ENCODE measurements at regions not wholly inside any gene's neighbourhood (a gene's known extent, or its start where the extent isn't known, plus 50 kb on each side); places are given as distances from the start of the nearest gene placed in this dataset.

DNA sequence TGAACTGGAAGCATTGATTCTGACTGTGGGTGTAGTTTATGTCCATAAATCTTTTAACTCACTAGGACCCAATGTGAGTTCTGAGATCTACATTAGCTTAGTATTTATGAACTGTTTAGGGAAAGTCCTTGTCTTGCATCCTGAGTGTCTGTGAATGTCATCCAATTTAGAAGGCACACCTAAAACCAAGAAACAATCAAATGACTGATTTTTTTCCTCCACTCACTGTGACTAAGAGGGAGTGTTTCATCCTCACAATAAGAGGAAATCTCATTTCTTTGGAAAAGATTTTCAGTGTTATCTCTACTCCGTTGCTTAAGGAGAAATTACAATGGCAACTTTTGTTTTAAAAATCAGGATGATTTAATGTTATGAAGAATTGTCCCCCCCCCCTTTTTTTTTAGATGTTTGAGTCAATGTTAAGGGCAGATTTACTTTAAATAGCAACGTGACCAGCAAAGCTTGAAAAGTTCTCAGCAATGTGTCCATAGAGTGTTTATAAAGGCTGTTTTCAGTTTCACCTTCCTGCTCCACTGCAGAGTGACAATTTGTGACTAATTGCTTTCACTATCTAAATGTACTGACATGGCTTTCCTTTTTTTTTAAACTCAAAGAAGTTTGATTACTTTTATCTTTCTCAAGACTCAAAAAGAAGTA lies 173.0 kb downstream of the SPCS3 start:
- Histone ChIP-seq H3K36me3 (ENCODE audit: control insufficient read depth, insufficient read depth, low read length) (no peaks in the 10 kb centered on the region), H3K9ac (ENCODE audit: extremely low read depth, low read length, poor library complexity, severe bottlenecking) (no peak overlapping the region), H3K27ac (ENCODE audit: low read depth, low read length) (no peak overlapping the region), H3K27me3 (ENCODE audit: control insufficient read depth, insufficient read depth, low read length, poor library complexity, severe bottlenecking) (no peaks in the 10 kb centered on the region), H3K9me3 (ENCODE audit: control insufficient read depth, low read length) (no peaks in the 10 kb centered on the region), H3K4me1 (ENCODE audit: control insufficient read depth, insufficient read depth, low read length) (no peaks in the 10 kb centered on the region), H3K4me3 (ENCODE audit: low read length) (no peak overlapping the region)
- no peak for DNase-seq
- TF ChIP-seq, protein P1, sequence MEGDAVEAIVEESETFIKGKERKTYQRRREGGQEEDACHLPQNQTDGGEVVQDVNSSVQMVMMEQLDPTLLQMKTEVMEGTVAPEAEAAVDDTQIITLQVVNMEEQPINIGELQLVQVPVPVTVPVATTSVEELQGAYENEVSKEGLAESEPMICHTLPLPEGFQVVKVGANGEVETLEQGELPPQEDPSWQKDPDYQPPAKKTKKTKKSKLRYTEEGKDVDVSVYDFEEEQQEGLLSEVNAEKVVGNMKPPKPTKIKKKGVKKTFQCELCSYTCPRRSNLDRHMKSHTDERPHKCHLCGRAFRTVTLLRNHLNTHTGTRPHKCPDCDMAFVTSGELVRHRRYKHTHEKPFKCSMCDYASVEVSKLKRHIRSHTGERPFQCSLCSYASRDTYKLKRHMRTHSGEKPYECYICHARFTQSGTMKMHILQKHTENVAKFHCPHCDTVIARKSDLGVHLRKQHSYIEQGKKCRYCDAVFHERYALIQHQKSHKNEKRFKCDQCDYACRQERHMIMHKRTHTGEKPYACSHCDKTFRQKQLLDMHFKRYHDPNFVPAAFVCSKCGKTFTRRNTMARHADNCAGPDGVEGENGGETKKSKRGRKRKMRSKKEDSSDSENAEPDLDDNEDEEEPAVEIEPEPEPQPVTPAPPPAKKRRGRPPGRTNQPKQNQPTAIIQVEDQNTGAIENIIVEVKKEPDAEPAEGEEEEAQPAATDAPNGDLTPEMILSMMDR (conservative IDR thresholded peaks at IDR 0.05), result no peak
- no peak overlapping the region for H3K27ac Mint-ChIP-seq
- no peaks in the 10 kb centered on the region for H3K27me3 Mint-ChIP-seq (ENCODE audit: insufficient read depth)
- no peaks in the 10 kb centered on the region for H3K4me1 Mint-ChIP-seq
- no peaks in the 10 kb centered on the region for H3K36me3 Mint-ChIP-seq (ENCODE audit: low read depth)
- WGBS, 2 experiments (ENCODE audit: insufficient coverage in 1 of 2, insufficient read length in 1 of 2), result 82 to 87% methylated on average over 2 of the region's 2 CpGs
- H3K9me3 Mint-ChIP-seq, result no peaks in the 10 kb centered on the region
- H3K4me3 Mint-ChIP-seq, result no peak overlapping the region

DNA sequence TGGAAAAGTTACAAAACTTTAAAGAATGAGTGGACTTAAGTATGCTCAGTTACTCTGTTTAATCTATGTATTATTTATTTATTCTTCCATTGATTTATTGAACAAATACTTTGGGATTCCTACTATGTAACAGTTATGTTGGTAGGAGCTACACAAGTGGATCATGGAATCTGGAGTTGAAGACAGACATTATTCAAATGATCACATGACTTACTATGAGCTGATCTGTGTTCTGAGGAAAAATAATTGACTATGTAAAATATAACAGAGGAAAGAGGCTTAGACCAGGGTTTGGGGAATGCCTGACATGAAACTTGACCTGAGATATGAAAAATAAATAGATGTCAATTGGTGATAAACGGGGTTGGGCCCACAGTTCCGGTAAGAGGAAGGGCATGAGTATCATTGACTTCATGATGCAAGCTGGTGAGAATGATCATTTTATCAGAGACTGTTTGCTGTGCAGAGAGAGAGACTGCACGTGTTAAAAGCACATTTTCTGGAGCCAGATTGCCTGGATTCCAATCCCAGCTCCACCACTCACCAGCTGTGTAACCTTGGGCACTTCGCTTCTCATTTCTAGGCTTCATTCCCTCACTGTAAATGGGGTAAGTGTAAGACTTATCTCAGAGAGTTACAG lies 179.0 kb downstream of the SPCS3 start:
- no peak for DNase-seq

DNA sequence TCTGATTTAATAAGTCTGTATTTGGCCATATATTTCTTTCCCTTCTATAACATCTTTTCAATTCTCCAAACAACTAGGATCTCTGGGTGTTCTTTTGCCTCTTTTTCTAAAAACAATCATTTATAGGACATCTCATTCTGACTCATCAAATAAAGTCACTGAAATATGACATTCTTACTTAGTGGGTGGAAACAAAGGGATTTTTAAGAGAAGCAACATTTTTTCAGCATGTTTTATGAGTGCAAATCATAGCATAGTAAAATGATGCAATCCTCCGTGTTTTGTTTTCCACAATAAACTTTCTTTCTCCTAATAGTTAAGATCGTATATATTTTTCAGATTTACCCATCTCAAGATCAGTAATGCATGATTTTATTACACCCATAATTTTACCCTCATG lies 179.8 kb downstream of the SPCS3 start:
- TF ChIP-seq, protein P1 (conservative IDR thresholded peaks at IDR 0.05), result no peak
- no peaks in the 10 kb centered on the region for H3K4me1 Mint-ChIP-seq
- no peaks in the 10 kb centered on the region for H3K9me3 Mint-ChIP-seq
- no peak overlapping the region for H3K27ac Mint-ChIP-seq
- H3K4me3 ChIP-seq (ENCODE audit: low read length), result no peak overlapping the region
- H3K9me3 ChIP-seq (ENCODE audit: control insufficient read depth, low read length), result no peaks in the 10 kb centered on the region
- no peak overlapping the region for H3K9ac ChIP-seq (ENCODE audit: extremely low read depth, low read length, poor library complexity, severe bottlenecking)
- H3K27ac ChIP-seq (ENCODE audit: low read depth, low read length), result no peak overlapping the region
- H3K27me3 ChIP-seq (ENCODE audit: control insufficient read depth, insufficient read depth, low read length, poor library complexity, severe bottlenecking), result no peaks in the 10 kb centered on the region
- DNase-seq, result no peak
- no peak overlapping the region for H3K4me3 Mint-ChIP-seq
- H3K36me3 Mint-ChIP-seq (ENCODE audit: low read depth), result no peaks in the 10 kb centered on the region
- H3K36me3 ChIP-seq (ENCODE audit: control insufficient read depth, insufficient read depth, low read length), result no peaks in the 10 kb centered on the region
- no peaks in the 10 kb centered on the region for H3K27me3 Mint-ChIP-seq (ENCODE audit: insufficient read depth)
- no peaks in the 10 kb centered on the region for H3K4me1 ChIP-seq (ENCODE audit: control insufficient read depth, insufficient read depth, low read length)
- WGBS, 2 experiments (ENCODE audit: insufficient coverage in 1 of 2, insufficient read length in 1 of 2), result 92% methylated on average over 2 of the region's 2 CpGs; no CpG with 5 or more reads in 1 of the 2 experiments

More for the DNA sequence above, 179.0 kb downstream of the SPCS3 start:
- no peaks in the 10 kb centered on the region for H3K9me3 Mint-ChIP-seq
- no peak overlapping the region for H3K27ac Mint-ChIP-seq
- Histone ChIP-seq H3K4me1 (ENCODE audit: control insufficient read depth, insufficient read depth, low read length) (no peaks in the 10 kb centered on the region), H3K4me3 (ENCODE audit: low read length) (no peak overlapping the region), H3K9me3 (ENCODE audit: control insufficient read depth, low read length) (no peaks in the 10 kb centered on the region), H3K27ac (ENCODE audit: low read depth, low read length) (no peak overlapping the region), H3K27me3 (ENCODE audit: control insufficient read depth, insufficient read depth, low read length, poor library complexity, severe bottlenecking) (no peaks in the 10 kb centered on the region), H3K36me3 (ENCODE audit: control insufficient read depth, insufficient read depth, low read length) (no peaks in the 10 kb centered on the region), H3K9ac (ENCODE audit: extremely low read depth, low read length, poor library complexity, severe bottlenecking) (no peak overlapping the region)
- no peaks in the 10 kb centered on the region for H3K36me3 Mint-ChIP-seq (ENCODE audit: low read depth)
- no peak overlapping the region for H3K4me3 Mint-ChIP-seq
- no peaks in the 10 kb centered on the region for H3K4me1 Mint-ChIP-seq
- H3K27me3 Mint-ChIP-seq (ENCODE audit: insufficient read depth), result no peaks in the 10 kb centered on the region
- 84 to 89% methylated on average over 3 to 4 of the region's 4 CpGs for WGBS, 2 experiments (ENCODE audit: insufficient coverage in 1 of 2, insufficient read length in 1 of 2)
- TF ChIP-seq, protein P1 (conservative IDR thresholded peaks at IDR 0.05), result no peak
